ENCODE measurements at regions not wholly inside any gene's neighbourhood (a gene's known extent, or its start where the extent isn't known, plus 50 kb on each side); places are given as distances from the start of the nearest gene placed in this dataset.

- no peak for TF ChIP-seq USF1 (IDR thresholded peaks at IDR 0.05)
- no peak for TF ChIP-seq CREB1 (IDR thresholded peaks at IDR 0.05; ENCODE audit: low read depth)
- TF ChIP-seq, protein P1, sequence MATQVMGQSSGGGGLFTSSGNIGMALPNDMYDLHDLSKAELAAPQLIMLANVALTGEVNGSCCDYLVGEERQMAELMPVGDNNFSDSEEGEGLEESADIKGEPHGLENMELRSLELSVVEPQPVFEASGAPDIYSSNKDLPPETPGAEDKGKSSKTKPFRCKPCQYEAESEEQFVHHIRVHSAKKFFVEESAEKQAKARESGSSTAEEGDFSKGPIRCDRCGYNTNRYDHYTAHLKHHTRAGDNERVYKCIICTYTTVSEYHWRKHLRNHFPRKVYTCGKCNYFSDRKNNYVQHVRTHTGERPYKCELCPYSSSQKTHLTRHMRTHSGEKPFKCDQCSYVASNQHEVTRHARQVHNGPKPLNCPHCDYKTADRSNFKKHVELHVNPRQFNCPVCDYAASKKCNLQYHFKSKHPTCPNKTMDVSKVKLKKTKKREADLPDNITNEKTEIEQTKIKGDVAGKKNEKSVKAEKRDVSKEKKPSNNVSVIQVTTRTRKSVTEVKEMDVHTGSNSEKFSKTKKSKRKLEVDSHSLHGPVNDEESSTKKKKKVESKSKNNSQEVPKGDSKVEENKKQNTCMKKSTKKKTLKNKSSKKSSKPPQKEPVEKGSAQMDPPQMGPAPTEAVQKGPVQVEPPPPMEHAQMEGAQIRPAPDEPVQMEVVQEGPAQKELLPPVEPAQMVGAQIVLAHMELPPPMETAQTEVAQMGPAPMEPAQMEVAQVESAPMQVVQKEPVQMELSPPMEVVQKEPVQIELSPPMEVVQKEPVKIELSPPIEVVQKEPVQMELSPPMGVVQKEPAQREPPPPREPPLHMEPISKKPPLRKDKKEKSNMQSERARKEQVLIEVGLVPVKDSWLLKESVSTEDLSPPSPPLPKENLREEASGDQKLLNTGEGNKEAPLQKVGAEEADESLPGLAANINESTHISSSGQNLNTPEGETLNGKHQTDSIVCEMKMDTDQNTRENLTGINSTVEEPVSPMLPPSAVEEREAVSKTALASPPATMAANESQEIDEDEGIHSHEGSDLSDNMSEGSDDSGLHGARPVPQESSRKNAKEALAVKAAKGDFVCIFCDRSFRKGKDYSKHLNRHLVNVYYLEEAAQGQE (IDR thresholded peaks at IDR 0.05; ENCODE audit: low read depth) = no peak
- TF ChIP-seq CEBPB (IDR thresholded peaks at IDR 0.05) = no peak
- TF ChIP-seq EGR1 (IDR thresholded peaks at IDR 0.05) = no peak
- no peak for TF ChIP-seq NFIC (IDR thresholded peaks at IDR 0.05)
- no peak for TF ChIP-seq ZBTB7A (IDR thresholded peaks at IDR 0.05; ENCODE audit: low read depth)
- TF ChIP-seq TAF1 (IDR thresholded peaks at IDR 0.05; ENCODE audit: low read depth) = no peak
- no peak for TF ChIP-seq RAD21 (IDR thresholded peaks at IDR 0.05; ENCODE audit: low read depth)
- no peak for TF ChIP-seq YY1 (IDR thresholded peaks at IDR 0.05; ENCODE audit: low read depth)
- no peak for TF ChIP-seq TCF12 (IDR thresholded peaks at IDR 0.05; ENCODE audit: low read depth)
- TF ChIP-seq, protein P2, sequence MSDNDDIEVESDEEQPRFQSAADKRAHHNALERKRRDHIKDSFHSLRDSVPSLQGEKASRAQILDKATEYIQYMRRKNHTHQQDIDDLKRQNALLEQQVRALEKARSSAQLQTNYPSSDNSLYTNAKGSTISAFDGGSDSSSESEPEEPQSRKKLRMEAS (IDR thresholded peaks at IDR 0.05) = no peak
- TF ChIP-seq FOXM1 (IDR thresholded peaks at IDR 0.05; ENCODE audit: borderline replicate concordance, low read depth) = no peak
- TF ChIP-seq EP300 (IDR thresholded peaks at IDR 0.05; ENCODE audit: borderline replicate concordance) = no peak
- TF ChIP-seq TEAD4 (IDR thresholded peaks at IDR 0.05) = no peak
These were observed 1035.4 kb downstream of the SH3BGRL start for GRCh38 chrX:82237328-82237727.

Data from Ishikawa (cell line).